ENCODE measurements at regions not wholly inside any gene's neighbourhood (a gene's known extent, or its start where the extent isn't known, plus 50 kb on each side); places are given as distances from the start of the nearest gene placed in this dataset.
A peak's percentile ranks its signal among the peaks of the same experiment; 100 is the strongest.

- Histone ChIP-seq H3K4ac (ENCODE audit: low read length) (no peak overlapping the region), H3K23ac (ENCODE audit: low read depth, low read length, poor library complexity) (no peak overlapping the region), H3K4me1 (ENCODE audit: control insufficient read depth in 2 of 2, insufficient read depth in 1 of 2, low read depth in 1 of 2, low read length in 2 of 2) (no peaks in the 10 kb centered on the region), H3K14ac (ENCODE audit: low read length) (no peak overlapping the region), H3K27me3 (ENCODE audit: control insufficient read depth in 3 of 3, insufficient read depth in 3 of 3, low read depth in 1 of 3, low read length in 3 of 3) (no peaks in the 10 kb centered on the region), H3K79me1 (ENCODE audit: low read depth, low read length) (no peaks in the 10 kb centered on the region), H3K27ac (replicated peaks; ENCODE audit: low read length) (no peak overlapping the region), H2BK5ac (ENCODE audit: low read length) (no peak overlapping the region), H2BK12ac (ENCODE audit: low read length) (no peak overlapping the region), H2BK120ac (ENCODE audit: low read depth, low read length) (no peak overlapping the region), H3K18ac (ENCODE audit: low read length) (no peak overlapping the region), H3K9me3 (replicated peaks in 1 of 2; ENCODE audit: control insufficient read depth in 2 of 2, insufficient read depth in 1 of 2, low read depth in 1 of 2, low read length in 2 of 2) (peaks cover 0 to 5% of the 10 kb centered on the region in 2 donors), H2AK5ac (ENCODE audit: low read depth, low read length) (no peak overlapping the region), H4K8ac (ENCODE audit: low read depth, low read length) (no peak overlapping the region), H3K4me2 (ENCODE audit: insufficient read depth, low read length, poor library complexity, severe bottlenecking) (no peak overlapping the region), H3K9ac (ENCODE audit: low read depth, low read length, poor library complexity) (no peak overlapping the region), H3K36me3 (replicated peaks in 1 of 2; ENCODE audit: control insufficient read depth in 2 of 2, insufficient read depth in 2 of 2, low read length in 2 of 2) (no peaks in the 10 kb centered on the region), H2BK15ac (ENCODE audit: low read length) (no peak overlapping the region), H3K4me3 (ENCODE audit: low read length in 2 of 2) (no peak overlapping the region), H4K91ac (ENCODE audit: low read depth, low read length, poor library complexity) (no peak overlapping the region), H2AFZ (ENCODE audit: low read length) (no peak overlapping the region)
- no peak for DNase-seq (ENCODE audit: low spot score)
- no CpG with 5 or more reads among the region's 7 CpGs for WGBS, 2 donors (ENCODE audit: extremely low coverage in 2 of 2, insufficient read length in 2 of 2, insufficient replicate concordance in 1 of 2)
These were observed 165.9 kb upstream of the CDYL start for GRCh38 chr6:4610256-4610655.

GRCh38 chr6:4608361-4609115 is 167.7 kb upstream of the CDYL start:
- H2BK5ac ChIP-seq (ENCODE audit: low read length): peak overlapping the region; percentile 46
- no peaks in the 10 kb centered on the region for H3K36me3 ChIP-seq (replicated peaks in 1 of 2; ENCODE audit: control insufficient read depth in 2 of 2, insufficient read depth in 2 of 2, low read length in 2 of 2)
- no peaks in the 10 kb centered on the region for H3K4me1 ChIP-seq (ENCODE audit: control insufficient read depth in 2 of 2, insufficient read depth in 1 of 2, low read depth in 1 of 2, low read length in 2 of 2)
- H3K23ac ChIP-seq (ENCODE audit: low read depth, low read length, poor library complexity): no peak overlapping the region
- no CpG with 5 or more reads among the region's 23 CpGs for WGBS, 2 donors (ENCODE audit: extremely low coverage in 2 of 2, insufficient read length in 2 of 2, insufficient replicate concordance in 1 of 2)
- no peak overlapping the region for H2BK120ac ChIP-seq (ENCODE audit: low read depth, low read length)
- no peak overlapping the region for H4K8ac ChIP-seq (ENCODE audit: low read depth, low read length)
- no peak overlapping the region for H3K9ac ChIP-seq (ENCODE audit: low read depth, low read length, poor library complexity)
- H2AFZ ChIP-seq (ENCODE audit: low read length): no peak overlapping the region
- no peak overlapping the region for H2BK12ac ChIP-seq (ENCODE audit: low read length)
- no peak overlapping the region for H3K4ac ChIP-seq (ENCODE audit: low read length)
- no peaks in the 10 kb centered on the region for H3K27me3 ChIP-seq (ENCODE audit: control insufficient read depth in 3 of 3, insufficient read depth in 3 of 3, low read depth in 1 of 3, low read length in 3 of 3)
- no peak overlapping the region for H3K27ac ChIP-seq (replicated peaks; ENCODE audit: low read length)
- peak overlapping the region; percentile 26 for H2AK5ac ChIP-seq (ENCODE audit: low read depth, low read length)
- H3K4me3 ChIP-seq (ENCODE audit: low read length in 2 of 2): no peak overlapping the region
- H3K14ac ChIP-seq (ENCODE audit: low read length): peak overlapping the region; percentile 83
- H2BK15ac ChIP-seq (ENCODE audit: low read length): no peak overlapping the region
- H3K9me3 ChIP-seq (replicated peaks in 1 of 2; ENCODE audit: control insufficient read depth in 2 of 2, insufficient read depth in 1 of 2, low read depth in 1 of 2, low read length in 2 of 2): no peaks in the 10 kb centered on the region
- no peak overlapping the region for H3K4me2 ChIP-seq (ENCODE audit: insufficient read depth, low read length, poor library complexity, severe bottlenecking)
- no peak overlapping the region for H4K91ac ChIP-seq (ENCODE audit: low read depth, low read length, poor library complexity)
- no peaks in the 10 kb centered on the region for H3K79me1 ChIP-seq (ENCODE audit: low read depth, low read length)
- peak overlapping the region; percentile 86 for H3K18ac ChIP-seq (ENCODE audit: low read length)
- DNase-seq (ENCODE audit: low spot score): no peak

- Histone ChIP-seq H3K14ac (ENCODE audit: low read length) (no peak overlapping the region), H2AFZ (ENCODE audit: low read length) (no peak overlapping the region), H3K9ac (ENCODE audit: low read depth, low read length, poor library complexity) (no peak overlapping the region), H3K4me2 (ENCODE audit: insufficient read depth, low read length, poor library complexity, severe bottlenecking) (no peak overlapping the region), H2BK120ac (ENCODE audit: low read depth, low read length) (no peak overlapping the region), H4K91ac (ENCODE audit: low read depth, low read length, poor library complexity) (no peak overlapping the region), H3K18ac (ENCODE audit: low read length) (no peak overlapping the region), H3K4me3 (ENCODE audit: low read length in 2 of 2) (no peak overlapping the region), H3K23ac (ENCODE audit: low read depth, low read length, poor library complexity) (no peak overlapping the region), H2BK15ac (ENCODE audit: low read length) (no peak overlapping the region), H2BK12ac (ENCODE audit: low read length) (no peak overlapping the region), H3K4me1 (ENCODE audit: control insufficient read depth in 2 of 2, insufficient read depth in 1 of 2, low read depth in 1 of 2, low read length in 2 of 2) (no peaks in the 10 kb centered on the region), H3K36me3 (replicated peaks in 1 of 2; ENCODE audit: control insufficient read depth in 2 of 2, insufficient read depth in 2 of 2, low read length in 2 of 2) (no peaks in the 10 kb centered on the region), H3K9me3 (replicated peaks in 1 of 2; ENCODE audit: control insufficient read depth in 2 of 2, insufficient read depth in 1 of 2, low read depth in 1 of 2, low read length in 2 of 2) (no peaks in the 10 kb centered on the region), H3K79me1 (ENCODE audit: low read depth, low read length) (no peaks in the 10 kb centered on the region), H4K8ac (ENCODE audit: low read depth, low read length) (no peak overlapping the region), H3K27ac (replicated peaks; ENCODE audit: low read length) (no peak overlapping the region), H2AK5ac (ENCODE audit: low read depth, low read length) (no peak overlapping the region), H3K27me3 (ENCODE audit: control insufficient read depth in 3 of 3, insufficient read depth in 3 of 3, low read depth in 1 of 3, low read length in 3 of 3) (no peaks in the 10 kb centered on the region), H3K4ac (ENCODE audit: low read length) (no peak overlapping the region), H2BK5ac (ENCODE audit: low read length) (no peak overlapping the region)
- no peak for DNase-seq (ENCODE audit: low spot score)
- WGBS, 2 donors (ENCODE audit: extremely low coverage in 2 of 2, insufficient read length in 2 of 2, insufficient replicate concordance in 1 of 2): no CpG with 5 or more reads among the region's 6 CpGs
These were observed 168.4 kb upstream of the CDYL start for GRCh38 chr6:4607793-4608192.

- Histone ChIP-seq H3K36me3 (replicated peaks in 1 of 2; ENCODE audit: control insufficient read depth in 2 of 2, insufficient read depth in 2 of 2, low read length in 2 of 2) (no peaks in the 10 kb centered on the region), H3K27me3 (ENCODE audit: control insufficient read depth in 3 of 3, insufficient read depth in 3 of 3, low read depth in 1 of 3, low read length in 3 of 3) (no peaks in the 10 kb centered on the region), H3K79me1 (ENCODE audit: low read depth, low read length) (no peaks in the 10 kb centered on the region), H3K4ac (ENCODE audit: low read length) (no peak overlapping the region), H3K27ac (replicated peaks; ENCODE audit: low read length) (no peak overlapping the region), H3K4me3 (ENCODE audit: low read length in 2 of 2) (no peak overlapping the region), H4K91ac (ENCODE audit: low read depth, low read length, poor library complexity) (no peak overlapping the region), H3K4me2 (ENCODE audit: insufficient read depth, low read length, poor library complexity, severe bottlenecking) (no peak overlapping the region), H3K18ac (ENCODE audit: low read length) (peak overlapping the region; percentile 39), H3K9ac (ENCODE audit: low read depth, low read length, poor library complexity) (no peak overlapping the region), H2BK12ac (ENCODE audit: low read length) (no peak overlapping the region), H4K8ac (ENCODE audit: low read depth, low read length) (no peak overlapping the region), H3K9me3 (replicated peaks in 1 of 2; ENCODE audit: control insufficient read depth in 2 of 2, insufficient read depth in 1 of 2, low read depth in 1 of 2, low read length in 2 of 2) (no peaks in the 10 kb centered on the region), H2AK5ac (ENCODE audit: low read depth, low read length) (no peak overlapping the region), H3K14ac (ENCODE audit: low read length) (no peak overlapping the region), H2BK5ac (ENCODE audit: low read length) (no peak overlapping the region), H3K4me1 (ENCODE audit: control insufficient read depth in 2 of 2, insufficient read depth in 1 of 2, low read depth in 1 of 2, low read length in 2 of 2) (no peaks in the 10 kb centered on the region), H3K23ac (ENCODE audit: low read depth, low read length, poor library complexity) (peak overlapping the region; percentile 36), H2BK120ac (ENCODE audit: low read depth, low read length) (no peak overlapping the region), H2AFZ (ENCODE audit: low read length) (no peak overlapping the region), H2BK15ac (ENCODE audit: low read length) (no peak overlapping the region)
- WGBS, 2 donors (ENCODE audit: extremely low coverage in 2 of 2, insufficient read length in 2 of 2, insufficient replicate concordance in 1 of 2): no CpG with 5 or more reads among the region's 17 CpGs
- no peak for DNase-seq (ENCODE audit: low spot score)
These were observed 169.1 kb upstream of the CDYL start for GRCh38 chr6:4606821-4607704.

Measured in neuronal stem cell (in vitro differentiated cells).